SHP77 (cell line): ENCODE measurements at regions not wholly inside any gene's neighbourhood (a gene's known extent, or its start where the extent isn't known, plus 50 kb on each side); places are given as distances from the start of the nearest gene placed in this dataset.
"Not testable (repeated sequence)": the region's sequence is repeated elsewhere in the genome, so short reads cannot be mapped to it uniquely, and the experiment has no call there.

Source experiments
- DNase-seq, 2 experiments: peaks; one replicate each; lab custom pipeline; 2025; lab: John Stamatoyannopoulos, UW

- DNase-seq = no peak
Observed at GRCh38 chr7:101146-102046, 91.0 kb upstream of the FAM20C start.

GRCh38 chr7:102047-102711 lies 90.2 kb upstream of the FAM20C start:
- DNase-seq = no peak

GRCh38 chr7:102721-103120 lies 89.7 kb upstream of the FAM20C start:
- DNase-seq = no peak

- DNase-seq = not testable (repeated sequence)
Observed at GRCh38 chr7:103981-104380, 88.4 kb upstream of the FAM20C start.

- DNase-seq = no peak
Observed at GRCh38 chr7:105002-105401, 87.4 kb upstream of the FAM20C start.

GRCh38 chr7:106356-106755 lies 86.0 kb upstream of the FAM20C start:
- no peak for DNase-seq

GRCh38 chr7:107233-107632 lies 85.1 kb upstream of the FAM20C start:
- no peak for DNase-seq

GRCh38 chr7:107907-108306 lies 84.5 kb upstream of the FAM20C start:
- DNase-seq = no peak

GRCh38 chr7:109094-109493 lies 83.3 kb upstream of the FAM20C start:
- DNase-seq = no peak

- DNase-seq = no peak
Observed at GRCh38 chr7:109898-110556, 82.3 kb upstream of the FAM20C start.

- no peak for DNase-seq
Observed at GRCh38 chr7:110557-111232, 81.7 kb upstream of the FAM20C start.

GRCh38 chr7:111591-111990 lies 80.8 kb upstream of the FAM20C start:
- DNase-seq = no peak

- DNase-seq = no peak
Observed at GRCh38 chr7:112881-113280, 79.5 kb upstream of the FAM20C start.

GRCh38 chr7:115274-115911 lies 77.0 kb upstream of the FAM20C start:
- no peak for DNase-seq

GRCh38 chr7:116188-116981 lies 76.0 kb upstream of the FAM20C start:
- no peak for DNase-seq

- no peak for DNase-seq
Observed at GRCh38 chr7:117836-118614, 74.3 kb upstream of the FAM20C start.

GRCh38 chr7:118615-119391 lies 73.6 kb upstream of the FAM20C start:
- DNase-seq = no peak

GRCh38 chr7:119392-120163 lies 72.8 kb upstream of the FAM20C start:
- DNase-seq = no peak
